Activated CD4-positive, CD25-positive, alpha-beta regulatory T cell (primary cell): ENCODE measurements at regions not wholly inside any gene's neighbourhood (a gene's known extent, or its start where the extent isn't known, plus 50 kb on each side); places are given as distances from the start of the nearest gene placed in this dataset.

Source experiments
- DNase-seq, 4 experiments: peaks; one replicate each; lab custom pipeline; 2025; lab: John Stamatoyannopoulos, UW

DNA sequence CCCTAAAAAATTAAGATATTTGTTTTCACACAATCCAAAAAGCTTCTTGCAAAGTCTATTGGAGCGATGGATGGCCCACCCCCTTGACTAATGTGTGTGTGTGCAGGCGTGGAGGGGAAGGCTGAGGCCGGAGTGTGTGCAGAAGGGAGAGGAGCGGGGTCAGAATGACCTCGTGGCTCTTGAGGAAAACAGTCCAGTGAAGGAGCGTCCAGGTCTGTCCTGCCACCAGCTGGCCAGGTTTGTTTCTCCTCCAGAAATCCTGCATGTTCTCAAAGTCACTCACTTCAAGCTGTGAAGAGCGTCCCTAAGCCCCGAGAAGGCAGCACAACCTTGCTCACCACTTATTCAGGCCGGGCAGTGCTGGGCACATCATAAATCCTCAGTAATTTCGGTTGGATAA lies 69.5 kb upstream of the SSX2IP start:
- no peak for DNase-seq

GRCh38 chr1:84758968-84759491 lies 68.8 kb upstream of the SSX2IP start:
- DNase-seq = no peak

GRCh38 chr1:84758476-84758875 lies 68.2 kb upstream of the SSX2IP start:
- no peak for DNase-seq

DNA sequence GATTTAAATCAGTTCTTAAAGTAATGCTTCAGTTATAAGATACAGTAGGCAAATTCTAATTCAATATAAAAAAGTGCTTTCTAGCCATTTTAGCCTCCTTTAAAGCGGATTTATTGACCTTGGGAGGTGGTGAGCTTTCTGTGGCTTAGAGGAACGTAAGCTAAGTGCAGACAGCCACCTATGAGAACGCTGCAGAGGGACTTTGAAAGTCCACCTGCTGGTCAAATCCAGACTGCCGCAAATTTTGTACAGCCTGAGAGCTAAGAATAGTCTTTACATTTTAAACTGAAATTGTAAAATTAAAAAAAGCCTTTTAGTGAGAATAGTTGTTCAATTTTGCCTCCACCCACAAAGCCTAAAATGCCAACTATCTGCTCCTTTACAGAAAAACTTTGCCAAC lies 67.0 kb upstream of the SSX2IP start:
- DNase-seq = no peak

GRCh38 chr1:84756455-84757082 lies 66.3 kb upstream of the SSX2IP start:
- no peak for DNase-seq

GRCh38 chr1:84756001-84756400 lies 65.7 kb upstream of the SSX2IP start:
- DNase-seq = no peak

DNA sequence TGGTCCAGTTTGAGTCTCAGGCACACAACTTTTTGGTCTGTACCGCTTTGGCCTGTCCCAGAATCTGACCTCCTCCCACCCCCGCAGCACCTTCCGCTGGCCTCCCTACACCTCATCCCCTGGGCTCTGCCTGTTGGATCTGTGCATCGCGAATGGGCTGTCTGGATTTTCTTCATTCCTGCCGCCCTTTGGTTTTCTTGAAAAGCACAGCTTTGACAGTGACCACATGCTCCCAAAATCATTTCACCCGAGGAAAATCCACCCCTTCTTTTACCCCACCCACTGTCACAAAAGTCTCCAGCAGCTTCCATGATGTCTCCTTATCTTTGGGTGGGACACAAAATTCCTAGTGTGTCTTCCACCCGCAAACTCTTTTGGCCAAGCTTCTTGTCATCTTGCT lies 65.0 kb upstream of the SSX2IP start:
- DNase-seq = no peak

DNA sequence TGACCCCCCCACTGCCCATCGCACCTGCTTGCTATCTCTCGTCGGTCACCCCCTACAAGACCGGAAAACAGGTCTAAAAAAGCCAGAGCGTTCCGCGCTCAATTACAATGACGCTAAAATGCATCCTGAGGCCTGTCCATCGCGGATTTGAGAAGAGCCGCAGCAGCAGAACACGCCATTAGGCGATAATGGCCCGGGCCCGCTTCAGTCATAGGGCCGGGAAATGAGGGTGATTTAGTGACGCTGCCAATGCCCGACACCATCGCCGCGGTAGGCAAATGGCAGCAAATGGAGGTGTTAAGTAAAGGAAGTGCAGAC lies 64.1 kb upstream of the SSX2IP start:
- DNase-seq = no peak

DNA sequence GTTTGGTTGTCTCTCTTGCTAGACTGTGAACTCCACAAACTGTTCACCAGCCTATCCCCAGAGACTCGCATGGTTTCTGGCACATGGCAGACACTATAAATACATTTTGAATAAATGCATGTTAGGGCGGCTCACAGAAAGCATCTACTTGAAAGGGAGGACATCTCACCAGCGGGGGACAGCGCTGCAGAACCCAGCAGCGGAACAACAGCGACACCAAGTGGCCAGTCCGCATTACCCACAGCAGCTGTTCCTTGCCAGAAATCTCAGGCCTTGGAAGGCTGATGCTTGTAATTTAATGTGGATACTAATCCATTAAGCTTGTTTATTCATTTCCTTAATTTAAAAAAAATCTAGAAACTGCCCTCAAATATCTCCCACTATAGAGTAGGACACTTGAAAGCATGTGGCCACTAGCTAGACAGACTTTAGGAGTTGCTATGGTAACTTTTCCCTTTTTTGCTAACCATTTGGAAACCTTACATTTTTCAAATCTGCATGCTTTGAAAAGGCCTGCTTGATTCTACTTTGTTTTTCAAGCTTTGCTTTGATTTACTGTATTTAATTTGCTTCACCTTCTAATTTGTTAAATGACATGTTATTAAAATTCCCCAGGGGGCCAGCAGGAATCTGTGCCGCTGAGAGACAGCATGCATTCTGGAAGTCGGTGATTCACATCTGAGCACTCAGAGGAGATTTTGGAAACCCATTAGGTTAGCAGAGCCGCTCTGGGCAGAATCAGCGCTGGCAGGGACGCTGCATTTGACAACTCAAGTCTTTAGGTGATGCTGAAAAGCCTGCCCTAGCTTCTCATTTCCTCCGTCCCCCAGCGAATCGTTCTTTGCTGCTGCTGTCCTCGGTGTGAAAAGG lies 63.5 kb upstream of the SSX2IP start:
- DNase-seq = peak; percentile 36 to 53 (median 43)

DNA sequence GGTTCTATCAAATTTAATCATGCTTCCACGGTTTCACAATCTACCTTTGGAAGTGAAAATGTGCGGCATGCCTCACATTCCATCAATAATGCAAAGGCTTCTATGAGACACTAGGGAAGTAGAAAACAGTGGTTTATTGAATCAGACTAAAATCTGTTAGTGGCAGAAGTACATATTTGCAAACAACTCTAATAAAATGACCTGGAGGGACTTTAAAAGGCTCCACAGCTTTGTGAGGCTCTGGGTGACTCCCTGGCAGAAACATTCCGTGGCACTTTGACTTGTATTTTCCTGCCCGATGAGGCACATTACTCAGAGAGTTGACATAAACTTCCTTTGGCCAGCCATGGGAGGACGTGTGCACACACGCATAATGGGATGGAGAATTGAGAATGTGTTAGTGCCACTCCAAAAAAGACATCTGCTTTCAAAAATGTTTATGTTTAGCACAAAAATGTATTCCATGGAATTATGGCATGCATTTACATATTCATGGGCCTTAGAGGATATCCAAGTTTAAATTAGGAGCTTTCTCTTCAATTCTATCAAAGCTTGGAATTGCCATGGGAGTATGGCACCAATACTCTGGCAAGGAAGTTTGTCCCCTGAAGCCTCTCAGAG lies 60.0 kb upstream of the SSX2IP start:
- no peak for DNase-seq

- no peak for DNase-seq
These were observed 59.2 kb upstream of the SSX2IP start for GRCh38 chr1:84749427-84749826.

GRCh38 chr1:84748364-84748763 lies 58.1 kb upstream of the SSX2IP start:
- no peak for DNase-seq

DNA sequence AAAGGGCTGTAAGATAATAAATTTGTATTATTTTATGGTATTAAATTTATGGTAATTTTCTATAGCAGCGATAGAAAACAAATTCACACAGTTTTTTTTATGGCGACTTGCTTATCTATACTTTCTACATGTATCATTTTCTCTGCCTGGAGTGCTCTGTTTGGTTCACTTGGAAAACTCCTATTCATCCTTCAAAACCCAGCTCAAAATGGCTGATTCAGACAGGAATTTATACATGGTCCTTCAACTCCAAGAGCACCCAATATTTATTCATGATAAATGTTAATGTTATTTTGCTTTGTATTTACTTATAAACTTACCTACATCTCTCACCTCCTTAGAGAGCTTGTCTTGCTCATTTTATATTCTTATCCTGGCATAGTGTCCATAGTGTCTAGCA lies 55.6 kb upstream of the SSX2IP start:
- no peak for DNase-seq

DNA sequence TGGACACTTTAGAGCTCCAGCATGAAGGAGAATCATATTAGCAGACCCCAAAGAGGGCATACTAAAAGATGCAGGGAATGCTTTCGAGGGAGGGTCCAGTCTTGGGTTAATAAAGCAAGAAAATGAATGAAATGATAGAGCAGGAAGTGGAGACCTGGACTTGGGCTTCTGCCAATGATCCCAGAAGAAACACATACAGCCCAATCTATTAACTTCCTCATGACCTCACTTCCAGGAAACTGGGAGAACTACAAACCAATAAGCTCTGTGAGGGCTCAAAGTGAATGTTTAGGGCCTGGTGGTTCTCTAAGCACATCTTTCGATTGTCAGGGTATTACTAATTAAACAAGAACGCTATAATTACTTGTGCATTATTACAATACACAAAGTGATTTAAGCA lies 53.6 kb upstream of the SSX2IP start:
- no peak for DNase-seq

DNA sequence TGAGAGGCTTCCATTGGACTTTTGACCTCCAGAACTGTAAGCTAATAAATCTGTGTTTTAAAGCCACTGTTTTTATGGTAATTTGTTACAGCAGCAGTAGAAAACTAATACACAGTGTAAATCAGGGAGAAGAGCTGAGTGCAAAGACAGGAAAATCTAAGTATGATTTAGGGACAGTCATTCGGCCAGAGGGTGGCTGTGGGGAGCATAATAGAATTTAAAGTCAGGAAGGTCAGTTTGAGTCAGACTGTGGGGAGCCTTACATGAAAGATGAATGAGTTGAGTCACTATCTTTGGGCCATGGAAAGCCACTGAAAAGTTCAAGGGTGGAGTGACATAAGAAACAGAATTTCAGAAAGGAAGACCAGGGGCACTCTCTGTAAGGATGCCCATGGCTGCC lies 52.4 kb upstream of the SSX2IP start:
- no peak for DNase-seq

DNA sequence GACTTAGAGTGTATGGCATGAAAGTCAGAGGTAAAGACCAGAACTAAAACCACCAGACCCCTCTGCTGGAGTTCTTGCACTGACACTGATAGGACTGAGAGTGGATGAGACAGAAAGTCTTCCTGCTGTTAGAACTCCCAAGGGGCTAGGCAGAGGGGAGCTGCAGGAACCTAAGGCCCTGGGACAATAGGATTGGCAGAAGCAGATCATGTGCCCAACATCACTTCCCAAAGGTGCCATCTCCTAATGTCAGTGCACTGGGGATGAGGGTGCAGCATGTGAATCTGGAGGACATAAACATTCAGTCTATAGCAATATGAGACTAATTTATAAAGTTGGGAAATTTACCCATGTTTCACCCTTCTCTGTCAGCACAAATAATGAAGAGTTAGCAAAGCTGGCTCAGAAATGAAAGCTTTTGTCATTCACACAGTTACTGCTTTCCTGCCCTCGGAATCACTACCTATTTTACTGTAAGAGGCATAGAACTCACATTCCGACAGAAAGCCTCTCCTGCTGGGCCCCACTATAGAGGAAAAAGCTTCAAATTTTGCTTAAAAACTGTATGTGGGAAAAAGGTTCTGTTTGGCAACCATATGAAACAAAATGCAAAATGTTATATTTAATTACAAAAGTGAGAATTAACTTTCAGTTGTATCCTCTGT lies 49.9 kb upstream of the SSX2IP start:
- DNase-seq = no peak
